HG02981 (cell line): ENCODE measurements at regions not wholly inside any gene's neighbourhood (a gene's known extent, or its start where the extent isn't known, plus 50 kb on each side); places are given as distances from the start of the nearest gene placed in this dataset.
"Not testable (repeated sequence)": the region's sequence is repeated elsewhere in the genome, so short reads cannot be mapped to it uniquely, and the experiment has no call there.

Experiments used
- ATAC-seq: cut with Tn5 transposase; IDR thresholded peaks from one replicate; pipeline ENCODE4 v1.9.1; 2021; ENCODE audit warnings: mild to moderate bottlenecking, moderate library complexity; ENCODE audit not compliant: unreplicated experiment

DNA sequence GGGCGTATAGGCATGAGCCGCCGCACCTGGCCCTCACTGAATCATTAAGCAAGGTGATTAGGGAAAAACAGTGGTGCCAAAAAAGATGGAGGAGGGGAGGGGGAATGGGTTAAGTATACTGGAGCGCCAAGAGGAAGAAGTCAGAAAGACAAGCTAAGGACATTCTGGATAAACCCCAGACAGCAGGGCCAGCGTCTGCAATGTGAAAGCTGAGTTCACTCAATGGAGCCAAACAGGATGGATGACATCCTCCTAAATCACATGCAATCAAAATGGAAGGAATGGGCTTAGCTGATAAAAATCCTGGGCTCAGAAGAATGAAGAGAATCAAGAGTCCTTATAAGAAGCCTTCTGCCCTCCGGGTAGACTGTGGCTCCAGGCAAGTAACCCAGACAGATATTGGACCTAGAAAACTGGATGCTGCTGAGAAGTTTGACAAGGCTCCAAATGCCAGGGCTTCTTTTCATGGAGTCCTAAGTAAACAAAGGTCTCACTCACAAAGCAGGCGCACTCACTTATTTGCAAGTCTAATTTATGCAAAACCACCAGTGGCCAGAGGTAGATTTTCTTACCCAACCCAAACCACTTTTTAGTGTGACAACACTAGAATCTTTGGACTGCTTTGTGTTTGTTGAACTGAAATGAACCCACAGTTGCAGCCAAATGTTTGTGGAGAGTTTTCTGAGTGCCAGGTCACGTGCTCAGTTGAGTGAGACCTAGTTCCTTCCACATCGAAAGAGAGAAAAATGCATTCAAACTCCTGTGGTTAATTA is 519.1 kb upstream of the AUTS2 start:
- ATAC-seq: no peak

DNA sequence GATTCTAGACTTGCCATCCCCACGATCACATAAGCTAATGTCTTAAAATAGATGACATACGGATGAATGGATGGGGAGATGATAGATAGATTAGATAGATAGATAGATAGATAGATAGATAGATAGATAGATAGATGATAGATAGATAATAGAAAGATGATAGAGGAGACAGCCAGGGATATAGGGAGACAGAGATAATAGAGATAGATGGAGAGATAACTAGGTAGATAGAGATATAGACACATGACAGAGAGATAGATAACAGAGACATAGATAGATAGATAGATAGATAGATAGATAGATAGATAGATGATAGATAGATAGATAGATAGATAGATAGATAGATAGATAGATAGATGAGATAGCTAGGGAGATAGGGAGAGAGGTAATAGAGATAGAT is 511.0 kb upstream of the AUTS2 start:
- ATAC-seq: not testable (repeated sequence)

DNA sequence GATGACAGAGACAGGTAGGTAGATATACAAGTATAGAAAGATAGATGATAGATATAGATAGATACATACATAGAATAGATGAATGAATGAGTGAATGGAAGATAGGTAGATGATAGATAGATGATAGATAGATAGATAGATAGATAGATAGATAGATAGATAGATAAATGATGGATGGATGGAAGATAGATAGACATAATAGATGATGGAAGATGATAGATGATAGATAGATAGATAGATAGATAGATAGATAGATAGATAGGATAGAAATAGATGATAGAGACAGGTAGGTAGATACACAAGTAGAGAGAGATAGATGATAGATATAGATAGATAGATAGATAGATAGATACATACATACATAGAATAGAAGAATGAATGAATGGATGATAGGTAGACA is 510.1 kb upstream of the AUTS2 start:
- ATAC-seq: no peak

DNA sequence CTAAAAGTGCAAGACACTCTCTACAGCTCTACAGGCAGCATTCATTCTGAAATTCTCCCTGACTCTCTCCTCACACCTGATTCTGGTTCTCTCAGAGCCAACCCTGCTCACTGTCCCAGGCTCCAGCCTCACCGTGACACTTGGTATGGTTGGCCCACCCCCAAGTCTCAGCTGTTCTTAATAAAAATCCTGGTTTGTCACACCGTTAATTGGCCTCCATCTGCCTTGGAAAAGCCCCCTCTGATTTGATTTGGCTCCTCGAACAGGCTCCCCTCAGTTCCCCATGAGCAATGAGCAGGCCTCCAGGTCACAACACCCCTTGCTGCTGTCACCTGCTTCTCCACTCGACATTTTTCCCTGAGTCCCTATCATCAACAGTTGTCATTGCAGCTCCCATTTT is 507.3 kb upstream of the AUTS2 start:
- ATAC-seq: no peak

DNA sequence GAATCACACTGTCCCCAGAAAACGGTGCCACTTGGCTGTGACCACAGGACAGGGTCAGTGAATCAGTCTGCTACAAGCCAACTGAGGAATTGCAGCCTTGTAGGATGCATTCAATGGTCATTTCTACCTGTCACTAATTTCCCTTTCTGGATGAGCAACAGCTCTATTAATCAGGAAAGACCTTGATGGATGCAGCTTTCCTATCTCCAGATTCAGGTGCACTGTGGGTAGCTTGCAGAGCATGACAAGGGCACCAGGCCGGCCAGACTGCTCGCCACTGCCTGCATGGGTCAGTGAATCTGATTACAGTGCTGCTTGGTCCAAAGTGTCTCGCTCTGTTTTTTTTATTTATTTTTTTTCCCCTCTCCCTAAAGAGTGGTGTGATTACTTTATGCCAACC is 506.8 kb upstream of the AUTS2 start:
- ATAC-seq: no peak

DNA sequence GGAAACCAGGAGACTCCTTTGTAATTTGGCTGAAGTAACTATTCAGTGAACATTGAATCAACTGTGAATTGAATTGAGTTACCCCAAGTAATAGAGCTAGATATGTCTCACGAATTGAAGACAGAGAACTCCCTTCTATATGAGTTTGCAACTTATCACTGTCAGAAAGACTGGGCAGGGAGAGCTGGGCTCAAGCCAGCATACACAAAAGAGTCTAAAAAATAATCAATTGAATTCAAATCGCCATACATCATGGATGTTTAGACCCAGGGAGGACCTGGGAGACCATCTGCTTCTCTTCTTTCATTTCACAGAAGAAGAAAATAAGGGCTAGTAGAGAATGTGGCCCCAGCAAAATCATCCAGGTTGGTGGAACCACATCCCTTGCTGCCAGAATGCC is 503.1 kb upstream of the AUTS2 start:
- no peak for ATAC-seq

DNA sequence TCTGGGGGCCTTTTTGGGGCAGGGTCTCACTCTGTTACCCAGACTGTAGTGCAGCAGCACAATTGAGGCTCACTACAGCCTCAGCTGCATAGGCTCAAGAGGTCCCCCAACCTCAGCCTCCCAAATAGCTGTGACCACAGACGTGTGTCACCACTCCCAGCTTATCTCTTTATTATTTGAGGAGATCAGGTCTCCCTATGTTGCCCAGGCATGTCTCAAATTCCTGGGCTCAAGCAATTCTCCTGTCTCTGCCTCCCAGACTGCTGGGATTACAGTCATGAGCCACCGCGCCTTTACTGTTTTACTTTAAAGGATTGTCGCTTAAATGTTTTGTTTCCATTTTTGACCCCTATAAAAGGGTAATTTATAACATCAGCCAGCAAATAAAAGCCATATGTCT is 502.6 kb upstream of the AUTS2 start:
- no peak for ATAC-seq

DNA sequence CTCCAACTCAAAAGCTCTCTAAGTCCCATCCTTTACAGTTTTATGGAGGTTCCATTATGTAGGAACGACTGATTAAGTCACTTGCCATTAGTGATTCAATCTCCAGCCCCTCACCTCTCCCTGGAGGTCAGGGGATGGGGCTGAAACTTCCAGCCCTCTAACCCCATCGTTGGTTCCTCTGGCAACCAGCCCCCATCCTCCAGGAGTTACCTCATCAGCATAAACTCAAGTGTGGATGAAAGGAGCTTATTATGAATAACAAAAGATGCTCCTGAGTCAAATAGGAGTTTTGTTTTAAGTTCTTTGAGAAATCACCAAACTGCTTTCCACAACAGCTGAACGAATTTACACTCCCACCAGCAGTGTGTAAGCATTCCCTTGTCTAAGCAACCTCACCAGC is 494.3 kb upstream of the AUTS2 start:
- ATAC-seq: no peak

DNA sequence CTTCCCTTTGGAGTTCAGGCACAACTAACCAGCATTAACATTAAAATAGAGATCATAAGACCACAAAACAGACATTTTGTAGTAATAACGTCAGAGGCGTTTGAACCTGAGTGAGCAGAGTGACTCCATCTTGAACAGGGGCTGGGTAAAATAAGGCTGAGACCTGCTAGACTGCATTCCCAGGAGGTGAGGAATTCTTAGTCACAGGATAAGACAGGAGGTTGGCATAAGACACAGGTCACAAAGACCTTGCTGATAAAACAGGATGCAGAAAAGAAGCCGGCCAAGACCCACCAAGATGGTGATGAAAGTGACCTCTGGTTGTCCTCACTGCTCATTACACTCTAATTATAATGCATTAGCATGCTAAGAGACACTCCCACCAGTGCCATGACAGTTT is 493.2 kb upstream of the AUTS2 start:
- no peak for ATAC-seq

DNA sequence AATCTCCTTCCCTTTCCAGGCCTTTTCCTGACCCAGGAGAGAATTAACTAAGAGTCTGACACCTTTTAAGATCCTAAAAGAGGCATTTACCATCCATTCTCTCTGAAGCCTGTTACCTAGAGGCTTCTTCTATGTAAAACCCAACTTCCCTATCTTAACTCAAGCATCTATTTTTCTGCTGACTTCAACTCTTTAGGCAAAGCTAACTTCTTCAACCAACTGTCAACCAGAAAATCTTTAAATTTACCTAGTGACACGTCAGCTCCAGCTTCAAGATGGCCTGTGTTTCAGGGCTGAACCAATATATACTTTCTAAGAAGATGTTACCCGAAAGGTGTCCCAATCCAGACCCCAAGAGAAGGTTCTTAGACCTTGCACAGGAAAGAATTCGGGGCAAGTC is 492.3 kb upstream of the AUTS2 start:
- no peak for ATAC-seq

DNA sequence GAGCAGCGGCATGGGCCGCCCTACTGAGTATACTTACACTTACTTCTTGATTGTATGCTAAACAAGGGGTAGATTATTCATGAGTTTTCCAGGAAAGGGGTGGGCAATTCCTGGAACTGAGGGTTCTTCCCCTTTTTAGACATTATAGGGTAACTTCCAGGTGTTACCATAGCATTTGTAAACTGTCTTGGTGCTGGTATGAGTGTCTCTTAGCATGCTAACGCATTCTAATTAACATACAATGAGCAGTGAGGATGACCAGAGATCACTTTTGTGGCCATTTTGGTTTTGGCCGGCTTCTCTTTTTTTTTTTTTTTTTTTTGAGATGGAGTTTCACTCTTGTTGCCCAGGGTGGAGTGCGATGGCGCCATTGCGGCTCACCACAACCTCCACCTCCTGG is 491.8 kb upstream of the AUTS2 start:
- not testable (repeated sequence) for ATAC-seq

DNA sequence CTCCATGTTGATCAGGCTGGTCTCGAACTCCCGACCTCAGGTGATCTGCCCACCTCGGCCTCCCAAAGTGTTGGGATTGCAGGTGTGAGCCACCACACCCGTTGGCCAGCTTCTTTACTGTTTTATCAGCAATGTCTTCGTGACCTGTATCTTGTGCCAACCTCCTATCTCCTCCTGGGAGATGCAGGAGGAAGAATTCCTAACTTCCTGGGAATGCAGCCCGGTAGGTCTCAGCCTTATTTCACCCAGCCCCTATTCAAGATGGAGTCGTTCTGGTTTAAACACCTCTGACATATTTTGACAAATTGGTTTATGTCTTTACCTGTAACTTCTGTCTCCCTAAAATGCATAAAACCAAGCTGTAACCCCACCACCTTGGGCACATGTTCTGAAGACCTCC is 491.3 kb upstream of the AUTS2 start:
- ATAC-seq: not testable (repeated sequence)

DNA sequence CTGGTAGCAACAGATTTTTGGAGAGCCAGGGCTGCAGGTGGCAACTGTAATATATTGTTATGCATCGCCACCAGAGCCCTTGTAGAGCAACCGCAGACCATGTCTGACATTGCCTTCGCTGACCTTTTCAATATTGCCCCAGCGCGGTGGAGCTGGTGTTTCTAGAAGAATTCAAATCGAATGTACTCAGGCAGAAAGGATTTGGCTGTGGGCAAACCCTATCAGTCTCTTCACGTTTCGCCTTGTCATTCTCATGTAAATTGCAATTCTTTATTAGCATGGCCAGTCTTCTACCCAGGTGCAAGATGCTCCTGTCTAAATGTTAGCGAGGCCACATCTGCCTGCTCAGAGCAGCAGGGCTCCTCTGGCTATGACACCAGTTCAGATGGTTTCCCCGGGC is 490.2 kb upstream of the AUTS2 start:
- ATAC-seq: no peak

DNA sequence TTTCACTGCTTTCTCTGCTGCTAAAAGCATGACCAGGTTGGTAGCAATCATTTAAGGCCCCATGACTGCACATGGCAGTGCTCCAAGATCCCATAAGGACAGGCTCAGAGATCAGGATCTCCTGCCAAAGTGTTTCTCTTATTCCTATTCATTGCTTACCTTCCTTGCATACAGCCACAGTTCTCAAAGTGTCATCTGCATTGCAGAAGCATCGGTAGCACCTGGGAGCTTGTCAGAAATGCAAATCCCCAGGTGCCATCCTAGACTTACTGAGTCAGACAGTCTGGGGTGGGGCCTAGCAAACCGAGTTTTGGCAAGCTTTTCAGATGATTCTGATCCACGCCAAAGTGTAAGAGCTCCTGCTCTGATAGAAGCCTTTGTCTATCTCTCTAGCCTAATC is 489.0 kb upstream of the AUTS2 start:
- no peak for ATAC-seq

DNA sequence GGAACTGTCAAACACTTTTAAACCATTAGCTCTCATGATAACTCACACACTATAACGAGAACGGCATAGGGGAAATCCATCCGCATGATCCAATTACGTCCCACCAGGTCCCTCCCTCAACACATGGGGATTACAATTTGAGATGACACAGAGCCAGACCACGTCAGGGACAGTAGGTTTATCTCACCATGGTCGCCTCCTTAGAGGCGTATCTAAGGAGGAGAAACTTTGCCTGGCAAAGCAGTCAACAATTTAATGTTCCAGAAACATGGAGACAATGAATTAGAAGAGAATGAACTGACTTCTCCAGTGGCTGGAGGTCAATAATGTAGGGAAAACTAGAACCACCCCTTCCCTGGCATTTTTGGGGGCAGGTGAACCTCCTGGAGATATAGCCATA is 488.4 kb upstream of the AUTS2 start:
- no peak for ATAC-seq

DNA sequence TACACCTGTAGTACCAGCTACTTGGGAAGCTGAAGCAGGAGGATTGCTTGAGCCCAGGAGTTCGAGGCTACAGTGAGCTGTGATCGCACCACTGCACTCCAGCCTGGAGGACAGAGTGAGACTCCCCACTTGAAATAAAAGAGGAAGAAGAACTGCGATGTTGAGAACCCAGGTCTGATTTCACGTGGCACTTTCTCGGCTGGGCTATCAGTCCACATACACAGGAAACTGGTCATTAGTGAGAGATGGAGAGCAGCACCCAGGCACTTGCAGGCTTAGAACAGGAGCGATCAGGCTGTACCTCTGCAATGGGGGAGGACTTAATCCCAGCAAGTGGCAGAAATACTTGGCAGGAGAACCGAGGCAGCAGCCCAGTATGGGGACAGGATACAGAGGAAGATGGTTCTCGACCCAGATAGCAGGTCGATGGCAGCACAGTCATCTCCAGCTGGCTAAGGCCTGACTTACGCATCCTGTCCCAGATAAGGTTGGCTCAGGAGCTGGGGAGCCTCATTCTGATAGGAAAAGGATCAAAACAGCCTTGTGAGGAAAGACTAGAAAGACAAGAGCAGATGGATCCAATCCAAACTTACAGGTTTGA is 487.7 kb upstream of the AUTS2 start:
- ATAC-seq: no peak

DNA sequence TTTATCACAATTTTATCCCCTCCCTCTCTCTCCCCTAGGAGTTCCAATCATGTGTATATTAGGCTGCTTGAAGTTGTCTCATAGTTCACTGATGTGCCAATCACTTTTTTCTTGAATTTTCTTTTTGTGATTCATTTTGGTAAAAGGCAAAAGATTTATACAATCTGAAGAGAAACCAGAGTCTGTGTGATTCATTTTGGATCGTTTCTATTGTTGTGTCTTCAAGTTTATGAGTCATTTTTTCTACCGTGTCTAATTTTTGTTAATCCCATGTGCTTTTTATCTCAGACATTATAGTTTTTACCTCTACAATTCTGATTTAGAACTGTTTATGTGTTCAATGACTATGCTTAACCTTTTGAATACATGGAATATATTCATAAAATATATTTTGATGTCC is 483.9 kb upstream of the AUTS2 start:
- ATAC-seq: no peak

DNA sequence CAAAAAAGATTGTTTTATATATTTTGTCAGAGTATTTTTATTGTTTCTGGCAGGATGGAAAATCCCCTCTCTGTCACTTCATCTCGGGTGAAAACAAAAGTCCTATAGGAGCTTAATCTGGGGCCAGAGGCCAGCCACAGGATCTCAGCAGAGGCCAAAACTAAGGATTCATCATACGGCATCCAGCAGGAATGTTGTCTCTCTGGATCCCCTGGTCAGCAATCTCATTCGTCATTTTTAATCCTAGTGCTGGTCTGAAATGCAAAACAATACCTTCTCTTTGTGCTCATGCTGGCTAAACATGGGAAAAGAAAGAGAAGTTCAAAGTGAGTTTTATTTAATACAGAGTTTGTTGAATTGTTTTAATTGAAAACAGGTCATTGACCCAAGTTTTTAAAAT is 482.5 kb upstream of the AUTS2 start:
- no peak for ATAC-seq

DNA sequence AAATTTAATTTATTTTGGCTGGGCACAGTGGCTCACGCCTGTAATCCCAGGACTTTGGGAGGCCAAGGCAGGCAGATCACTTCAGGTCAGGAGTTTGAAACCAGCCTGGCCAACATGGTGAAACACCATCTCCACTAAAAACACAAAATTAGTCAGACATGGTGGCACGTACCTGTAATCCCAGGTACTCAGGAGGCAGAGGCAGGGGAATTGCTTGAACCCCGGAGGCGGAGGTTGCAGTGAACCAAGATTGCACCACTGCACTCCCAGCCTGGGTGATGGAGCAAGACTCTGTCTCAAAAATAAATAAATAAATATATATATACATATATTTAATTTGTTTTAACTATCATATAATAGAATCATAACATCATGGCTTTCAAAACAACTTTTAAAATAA is 482.1 kb upstream of the AUTS2 start:
- ATAC-seq: not testable (repeated sequence)

DNA sequence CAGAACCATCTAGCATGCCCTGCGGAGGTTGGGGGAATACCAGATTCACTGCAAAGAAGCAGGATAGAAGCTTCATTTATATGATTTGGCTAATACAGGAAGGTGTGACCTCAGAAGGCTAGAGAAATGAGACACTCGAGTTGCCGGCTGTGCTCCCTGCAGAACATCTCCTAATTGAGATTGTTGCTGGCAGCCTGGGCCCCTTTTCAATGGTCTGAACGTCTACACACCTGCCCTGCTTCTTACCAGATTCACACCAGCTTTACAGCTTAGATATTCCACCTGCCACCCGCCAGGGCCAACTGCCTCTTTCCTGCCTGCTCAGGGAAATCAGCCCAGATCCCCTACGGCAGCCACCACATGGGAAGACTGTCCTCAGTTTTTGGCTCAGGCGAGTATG is 475.3 kb upstream of the AUTS2 start:
- ATAC-seq: no peak

DNA sequence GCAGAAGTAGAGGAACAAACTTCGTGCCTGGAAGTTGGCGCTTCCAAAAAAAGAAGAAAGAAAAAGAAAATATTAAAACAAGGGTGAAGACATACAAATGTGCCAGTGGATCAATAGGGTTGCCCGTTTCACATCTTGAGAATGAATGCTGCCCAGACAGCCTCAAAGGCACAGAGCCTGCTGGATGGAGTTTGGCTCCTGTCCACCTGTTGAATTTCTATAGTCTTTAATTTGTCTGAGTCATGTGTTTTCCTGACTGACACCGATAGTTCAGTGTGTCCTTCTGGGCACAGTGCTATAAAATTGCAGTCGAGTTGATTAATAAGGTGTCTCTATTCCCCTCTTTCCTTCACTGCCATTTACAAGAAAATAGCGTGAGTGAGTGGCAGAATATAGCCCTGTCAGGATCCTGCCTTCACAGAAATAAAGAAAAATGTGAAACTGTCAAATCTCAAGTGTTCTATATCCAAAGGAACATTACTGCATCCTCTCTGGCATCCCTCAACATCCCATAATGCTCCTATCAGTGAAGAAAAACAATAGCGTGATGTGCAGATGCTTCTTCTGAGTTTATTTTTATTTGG is 471.3 kb upstream of the AUTS2 start:
- ATAC-seq: no peak

DNA sequence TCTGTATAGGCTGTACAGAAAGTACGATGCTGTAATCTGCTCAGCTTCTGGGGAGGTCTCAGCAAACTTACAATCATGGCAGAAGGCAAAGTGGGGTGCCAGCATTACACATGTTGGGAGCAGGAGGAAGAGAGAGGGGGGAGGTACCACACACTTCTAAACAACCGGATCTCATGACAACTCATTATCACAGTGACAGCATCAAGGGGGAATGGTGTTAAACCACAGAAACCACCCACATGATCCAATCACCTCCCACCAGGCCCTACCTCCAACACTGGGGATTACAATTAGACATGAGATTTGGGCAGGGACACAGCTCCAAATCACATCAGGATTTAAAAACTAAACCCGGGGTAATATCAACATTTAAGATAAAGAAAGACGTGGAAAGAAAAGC is 468.8 kb upstream of the AUTS2 start:
- ATAC-seq: no peak

DNA sequence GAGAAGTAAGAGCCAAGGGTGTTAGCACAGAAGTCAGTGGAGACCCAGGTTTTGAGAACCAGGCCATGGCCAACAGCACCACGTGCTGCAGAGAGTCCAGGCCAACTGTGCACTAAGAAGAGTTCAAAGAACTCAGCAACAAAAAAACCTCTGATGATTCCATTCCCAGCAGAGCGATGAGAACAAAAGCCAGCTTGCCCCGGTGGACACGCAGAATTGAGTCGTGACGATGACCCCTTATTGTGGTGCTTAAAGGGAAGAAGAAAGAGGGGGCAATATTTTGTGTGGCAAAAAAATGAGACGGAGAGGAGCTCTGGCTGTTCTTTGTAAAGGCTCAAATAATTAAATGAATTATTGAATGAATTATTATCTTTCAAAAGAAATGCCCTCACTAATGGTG is 468.3 kb upstream of the AUTS2 start:
- no peak for ATAC-seq
